IMR-90 (cell line): ENCODE measurements at regions not wholly inside any gene's neighbourhood (a gene's known extent, or its start where the extent isn't known, plus 50 kb on each side); places are given as distances from the start of the nearest gene placed in this dataset. TPM values are rescaled to one million over a fixed set of nuclear protein-coding genes. Genes with fewer than 3 reads are reported as not detected.
"Not testable (repeated sequence)": the region's sequence is repeated elsewhere in the genome, so short reads cannot be mapped to it uniquely, and the experiment has no call there.

Experiments
- ATAC-seq: fragments of 200-7000 bp; cut with Tn5 transposase; 2 replicates; pipeline ENCODE4 v1.9.1; 2020; ENCODE audit warnings: low read depth, mild to moderate bottlenecking, moderate library complexity
- BruUV-seq: library from RNA; stranded (reverse); fragments of 400-500 nt; replicated peaks from 2 replicates; lab custom pipeline; 2021; lab: Mats Ljungman, UMichigan
- CTCF ChIA-PET: fragments of 300-600 bp; formaldehyde crosslinking; extraction: SDS; loops from one replicate; lab custom pipeline; 2021; ENCODE audit warnings: antibody characterized with exemption; lab: Yijun Ruan, JAX
- POLR2A ChIA-PET: fragments of 300-600 bp; sonication (Branson Sonifier 250); formaldehyde crosslinking; loops from one replicate; lab custom pipeline; 2022; ENCODE audit warnings: antibody characterized with exemption; ENCODE audit not compliant: unreplicated experiment; lab: Charles Lee
- DNase-seq: peaks from one replicate; pipeline ENCODE4 v3.0.0; 2013
- H2AFZ ChIP-seq: replicated peaks from 2 replicates; pipeline ENCODE3; 2013; ENCODE audit warnings: low read length, mild to moderate bottlenecking; ENCODE audit not compliant: poor library complexity
- H2AK5ac ChIP-seq: 2 replicates; pipeline ENCODE4 v1.6.1; 2013; ENCODE audit warnings: low read depth, low read length, inconsistent platforms
- H2AK9ac ChIP-seq: replicated peaks from 2 replicates; pipeline ENCODE3; 2013; ENCODE audit warnings: mild to moderate bottlenecking, low read depth, low read length, moderate library complexity; ENCODE audit not compliant: poor library complexity
- H2BK120ac ChIP-seq: 2 replicates; pipeline ENCODE4 v1.6.1; 2013; ENCODE audit warnings: low read depth, low read length, inconsistent platforms
- H2BK15ac ChIP-seq: 3 replicates; pipeline ENCODE4 v1.6.1; 2013; ENCODE audit warnings: low read depth, low read length, inconsistent platforms
- H2BK20ac ChIP-seq: 2 replicates; pipeline ENCODE4 v1.6.1; 2013; ENCODE audit warnings: low read depth, mild to moderate bottlenecking, inconsistent platforms, low read length, moderate library complexity
- H2BK5ac ChIP-seq: 2 replicates; pipeline ENCODE4 v1.6.1; 2013; ENCODE audit warnings: mild to moderate bottlenecking, low read depth, low read length, inconsistent platforms; ENCODE audit not compliant: poor library complexity, severe bottlenecking
- H3K14ac ChIP-seq: replicated peaks from 2 replicates; pipeline ENCODE4 v1.6.1; 2013; ENCODE audit warnings: low read depth, low read length, inconsistent platforms
- H3K18ac ChIP-seq: 2 replicates; pipeline ENCODE4 v1.6.1; 2013; ENCODE audit warnings: low read depth, low read length, control low read depth
- H3K23ac ChIP-seq: 2 replicates; pipeline ENCODE4 v1.6.1; 2013; ENCODE audit warnings: low read depth, low read length, inconsistent platforms
- H3K27ac ChIP-seq: 2 replicates; pipeline ENCODE4 v1.5.1; 2013; ENCODE audit warnings: mild to moderate bottlenecking, control low read depth, low read length; ENCODE audit not compliant: insufficient read depth
- H3K27me3 ChIP-seq: 2 replicates; pipeline ENCODE4 v1.6.1; 2013; ENCODE audit warnings: low read length; ENCODE audit not compliant: control insufficient read depth, insufficient read depth
- H3K36me3 ChIP-seq: 2 replicates; pipeline ENCODE4 v1.6.1; 2013; ENCODE audit warnings: low read length, mixed read lengths; ENCODE audit not compliant: control insufficient read depth, insufficient read depth
- H3K4ac ChIP-seq: 2 replicates; pipeline ENCODE4 v1.6.1; 2013; ENCODE audit warnings: low read depth, low read length, inconsistent platforms
- H3K4me1 ChIP-seq: 2 replicates; pipeline ENCODE4 v1.6.1; 2013; ENCODE audit warnings: low read length, mixed read lengths; ENCODE audit not compliant: control insufficient read depth, insufficient read depth
- H3K4me2 ChIP-seq: 2 replicates; pipeline ENCODE4 v1.6.1; 2013; ENCODE audit warnings: low read depth, mild to moderate bottlenecking, control low read depth, low read length, moderate library complexity
- H3K4me3 ChIP-seq: 2 replicates; pipeline ENCODE4 v1.5.1; 2013; ENCODE audit warnings: low read depth, mild to moderate bottlenecking, control low read depth, low read length, moderate library complexity; ENCODE audit not compliant: insufficient read depth
- H3K56ac ChIP-seq: 2 replicates; pipeline ENCODE4 v1.6.1; 2013; ENCODE audit warnings: low read length, inconsistent platforms; ENCODE audit not compliant: insufficient read depth; ENCODE audit errors: extremely low read depth
- H3K79me1 ChIP-seq, 2 experiments: 2 replicates each; pipeline ENCODE4 v1.6.1; 2013; ENCODE audit warnings: low read length in 2 of 2, inconsistent platforms in 1 of 2, low read depth in 1 of 2
- H3K9ac ChIP-seq: 2 replicates; pipeline ENCODE4 v1.6.1; 2013; ENCODE audit warnings: low read depth, low read length, control low read depth
- H3K9me1 ChIP-seq: 2 replicates; pipeline ENCODE4 v1.6.1; 2013; ENCODE audit warnings: low read length, inconsistent platforms; ENCODE audit not compliant: insufficient read depth
- H3K9me3 ChIP-seq: 2 replicates; pipeline ENCODE4 v1.6.1; 2013; ENCODE audit warnings: low read length; ENCODE audit not compliant: control insufficient read depth, insufficient read depth
- H4K20me1 ChIP-seq: 2 replicates; pipeline ENCODE4 v1.6.1; 2013; ENCODE audit warnings: low read length, inconsistent platforms; ENCODE audit not compliant: insufficient read depth
- H4K5ac ChIP-seq: 2 replicates; pipeline ENCODE4 v1.6.1; 2013; ENCODE audit warnings: mild to moderate bottlenecking, low read depth, low read length, control low read depth
- H4K8ac ChIP-seq, 2 experiments: 2 replicates each; pipeline ENCODE4 v1.6.1; 2013; ENCODE audit warnings: low read depth in 2 of 2, low read length in 2 of 2, control low read depth in 1 of 2, inconsistent platforms in 1 of 2
- H4K91ac ChIP-seq: 2 replicates; pipeline ENCODE4 v1.6.1; 2013; ENCODE audit warnings: low read depth, low read length, inconsistent platforms; ENCODE audit not compliant: insufficient read depth
- whole genome bisulfite sequencing, 2 experiments: methylation state at CpG; one replicate each; pipeline versions ENCODE4 v1.1.5 to v1.1.7; 2013; ENCODE audit warnings: missing lambda C conversion rate in 2 of 2; ENCODE audit not compliant: insufficient read length in 1 of 2; ENCODE audit errors: extremely low coverage in 2 of 2; 5-methylcytosine and 5-hydroxymethylcytosine counted together
- dilution Hi-C: fragments of 300-500 bp; cut with HindIII; formaldehyde crosslinking; loops from one replicate; pipeline ENCODE4 v1.14.3; 2018; ENCODE audit warnings: low sequenced_read_pairs; ENCODE audit not compliant: unreplicated experiment
- in situ Hi-C: fragments of 300-500 bp; cut with MboI; formaldehyde crosslinking; loops from 3 replicates; pipeline ENCODE4 v1.14.3; 2019; ENCODE audit warnings: low sequenced_read_pairs, inconsistent platforms, mixed read lengths
- intact Hi-C: fragments of 100-400 bp; cut with micrococcal nuclease; formaldehyde crosslinking; loops from 2 replicates; pipeline ENCODE4 v1.10.0; 2022
- microRNA-seq, 2 experiments: library from miRNA; stranded (forward) in 1 of 2; unstranded in 1 of 2; fragments of 10-50 nt in 1 of 2; fragments of <30 nt in 1 of 2; gene quantifications in 1 of 2; microRNA quantifications in 1 of 2; one replicate each; pipeline versions ENCODE3 to v1.1.0; 2013 to 2020; ENCODE audit not compliant: insufficient read depth in 1 of 2, insufficient read length in 1 of 2, unreplicated experiment in 1 of 2
- small RNA-seq, 5 experiments: library from RNA; depleted of rRNA; stranded (forward); fragments of <200 nt; gene quantifications; one replicate each; pipeline ENCODE3, GENCODE V24; 2012

GRCh38 chr20:47836256-47836817 is 51.1 kb upstream of the SULF2 start:
- H3K56ac ChIP-seq, H2BK20ac ChIP-seq, H3K27ac ChIP-seq, H3K4ac ChIP-seq, intact Hi-C loops, dilution Hi-C loops, H3K27me3 ChIP-seq, H4K5ac ChIP-seq, H2AK9ac ChIP-seq, POLR2A ChIA-PET, H4K8ac ChIP-seq, H3K36me3 ChIP-seq, H3K23ac ChIP-seq, H3K4me3 ChIP-seq, ATAC-seq, H3K79me1 ChIP-seq, H3K4me2 ChIP-seq, in situ Hi-C loops, H3K14ac ChIP-seq, H4K91ac ChIP-seq, H3K9ac ChIP-seq, H2AK5ac ChIP-seq, DNase-seq, H3K4me1 ChIP-seq, H2BK15ac ChIP-seq, H3K18ac ChIP-seq, H2AFZ ChIP-seq, H2BK120ac ChIP-seq, H3K9me3 ChIP-seq, H2BK5ac ChIP-seq, H4K20me1 ChIP-seq, H3K9me1 ChIP-seq, CTCF ChIA-PET, BruUV-seq: not testable (repeated sequence)
- WGBS, 2 experiments = no CpG with 5 or more reads among the region's 11 CpGs

Small RNA genes in the stretch of these regions (microRNA-seq; reads per million reads assigned to microRNA genes)
- gene RNA5SP486 (ENCODE audit: insufficient read depth, insufficient read length) (not detected), gene RNU7-144P (ENCODE audit: insufficient read depth, insufficient read length) (not detected), gene RNU7-92P (ENCODE audit: insufficient read depth, insufficient read length) (not detected)

Small RNA genes in the stretch of these regions (small RNA-seq; reads per million reads assigned to genes)
- gene RNA5SP486 = 0 to 18.9 (median 11.9) reads per million in 5 experiments
- gene RNU7-144P = 0 reads per million in 5 experiments
- 0 to 0.60 (median 0) reads per million in 5 experiments for gene RNU7-92P
